HS-5 (cell line): ENCODE measurements at regions not wholly inside any gene's neighbourhood (a gene's known extent, or its start where the extent isn't known, plus 50 kb on each side); places are given as distances from the start of the nearest gene placed in this dataset.

Source experiments
- DNase-seq: peaks from one replicate; pipeline ENCODE4 v3.0.0-alpha.2; 2012; ENCODE audit warnings: low read depth

DNA sequence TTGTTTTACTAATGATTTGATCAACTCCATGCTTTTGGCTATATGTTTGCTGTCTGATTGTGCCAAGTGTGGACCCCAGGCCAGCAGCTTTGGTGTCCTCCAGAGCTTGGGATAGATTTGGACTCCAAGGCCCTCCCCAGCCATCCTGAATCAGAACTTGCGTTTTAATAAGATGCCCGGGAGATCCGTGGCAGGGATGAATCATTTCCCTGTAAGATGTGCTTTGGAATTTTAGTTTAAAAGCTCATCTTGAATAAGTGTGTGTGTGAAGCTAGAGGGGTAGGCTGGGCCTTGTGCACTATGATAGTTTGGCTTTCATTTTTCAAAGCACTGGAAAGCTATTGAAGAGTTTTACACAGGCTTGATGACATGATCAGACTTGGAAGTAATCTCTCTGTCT lies 66.2 kb upstream of the SDK1 start:
- DNase-seq = no peak

DNA sequence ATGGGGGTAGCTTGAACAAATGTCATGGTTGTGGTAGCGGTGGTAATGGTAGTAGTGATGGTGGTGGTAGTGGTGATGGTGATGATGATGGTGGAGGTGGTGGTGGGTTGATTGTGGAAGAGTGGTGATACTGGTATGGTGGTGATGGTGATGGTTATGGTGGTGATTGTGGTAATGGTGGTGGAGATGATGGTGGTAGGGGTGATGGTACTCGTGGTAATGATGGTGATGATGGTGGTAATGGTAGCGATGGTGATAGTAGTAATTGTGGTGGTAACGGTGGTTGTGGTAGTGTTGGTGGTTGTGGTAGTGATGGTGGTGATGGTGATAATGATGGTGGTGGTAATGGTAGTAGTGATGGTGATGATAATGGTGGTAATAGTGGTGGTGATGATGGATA lies 65.7 kb upstream of the SDK1 start:
- DNase-seq = no peak

- DNase-seq = no peak
Observed at GRCh38 chr7:3236268-3236667, 64.8 kb upstream of the SDK1 start.

DNA sequence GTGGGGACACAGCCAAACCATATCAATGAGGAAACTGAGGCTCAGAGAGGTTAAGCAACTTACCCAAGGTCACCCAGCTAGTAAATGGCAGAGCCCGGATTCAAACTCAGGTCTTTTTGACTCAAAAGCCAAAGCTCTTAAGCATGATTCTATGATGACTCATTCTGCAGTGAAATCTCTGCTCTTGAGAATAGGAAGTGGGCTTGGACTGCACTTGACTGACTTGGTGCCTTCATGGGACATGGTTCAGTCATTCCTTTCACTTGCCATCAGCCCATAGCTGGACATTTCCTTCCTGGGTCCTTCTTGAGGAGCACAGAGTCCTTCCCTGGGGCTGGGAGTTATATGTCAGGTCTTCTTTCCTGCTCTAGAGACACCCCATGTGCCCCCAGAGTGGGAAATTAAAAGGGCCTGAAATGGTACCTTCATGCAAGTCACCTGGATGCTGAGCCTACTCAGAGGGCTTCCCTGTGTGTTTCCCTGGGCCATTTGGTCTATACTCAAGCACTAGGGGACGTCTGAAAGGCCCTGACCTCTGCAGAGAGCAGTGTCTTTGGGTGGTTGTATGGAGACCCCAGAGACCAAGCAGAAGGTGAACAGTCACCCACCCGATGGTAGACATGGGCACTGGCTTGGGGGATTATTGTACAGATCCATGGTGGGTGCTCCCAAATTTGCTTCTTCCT lies 62.4 kb upstream of the SDK1 start:
- DNase-seq = no peak

GRCh38 chr7:3239291-3239691 lies 61.8 kb upstream of the SDK1 start:
- no peak for DNase-seq

- DNase-seq = no peak
Observed at GRCh38 chr7:3240826-3241430, 60.1 kb upstream of the SDK1 start.

DNA sequence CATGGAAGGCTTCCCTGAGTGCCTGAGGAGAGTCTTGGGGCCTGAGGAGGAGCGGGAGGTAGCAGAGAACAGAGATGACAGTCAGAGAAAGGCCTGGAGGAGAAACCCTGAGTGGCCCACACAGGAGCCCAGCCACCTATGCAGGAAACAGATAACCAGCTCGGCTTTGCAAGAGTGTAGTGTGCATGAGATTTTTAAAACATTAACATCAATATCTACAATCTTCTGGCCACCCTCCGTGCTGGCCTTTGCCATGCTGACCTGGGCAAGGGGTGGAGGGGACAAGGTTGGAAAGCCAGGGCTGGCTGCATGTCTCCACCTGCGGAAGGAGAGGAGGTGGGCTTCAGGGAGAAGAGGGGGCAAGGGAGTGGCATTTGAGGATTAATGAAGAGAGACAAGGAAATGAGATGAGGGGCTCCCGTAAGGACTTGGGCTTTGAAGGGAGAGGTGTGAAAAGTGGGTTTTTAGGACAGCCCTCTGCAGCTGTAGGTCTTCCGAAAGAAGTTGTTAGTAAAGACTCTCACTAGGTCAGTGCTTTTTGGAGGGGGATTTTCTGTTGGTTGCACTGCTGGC lies 59.3 kb upstream of the SDK1 start:
- DNase-seq = no peak

GRCh38 chr7:3242398-3242972 lies 58.6 kb upstream of the SDK1 start:
- no peak for DNase-seq

DNA sequence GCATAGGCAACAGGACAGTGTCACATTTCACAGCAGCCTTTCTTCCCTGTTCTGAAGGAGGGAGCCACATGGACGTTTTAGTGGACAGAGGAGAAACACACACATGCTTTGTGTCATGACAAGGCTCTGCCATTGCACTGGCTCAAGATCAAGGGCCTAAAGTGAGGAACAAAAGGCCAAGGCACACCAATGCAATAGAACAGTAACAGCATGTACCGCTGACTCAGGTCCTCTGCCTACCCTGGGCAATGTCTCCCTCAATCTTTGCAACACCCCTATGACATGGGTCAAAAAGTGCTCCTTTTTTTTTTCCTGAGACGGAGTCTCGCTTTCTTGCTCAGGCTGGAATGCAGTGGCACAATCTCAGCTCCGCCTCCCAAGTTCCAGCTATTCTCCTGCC lies 57.8 kb upstream of the SDK1 start:
- no peak for DNase-seq

GRCh38 chr7:3243680-3244079 lies 57.4 kb upstream of the SDK1 start:
- DNase-seq = no peak

- peak; percentile 48 for DNase-seq
Observed at GRCh38 chr7:3244241-3244814, 56.7 kb upstream of the SDK1 start.

GRCh38 chr7:3245077-3245476 lies 56.0 kb upstream of the SDK1 start:
- DNase-seq = no peak

- no peak for DNase-seq
Observed at GRCh38 chr7:3245721-3246120, 55.3 kb upstream of the SDK1 start.

GRCh38 chr7:3246127-3246526 lies 54.9 kb upstream of the SDK1 start:
- DNase-seq = no peak

DNA sequence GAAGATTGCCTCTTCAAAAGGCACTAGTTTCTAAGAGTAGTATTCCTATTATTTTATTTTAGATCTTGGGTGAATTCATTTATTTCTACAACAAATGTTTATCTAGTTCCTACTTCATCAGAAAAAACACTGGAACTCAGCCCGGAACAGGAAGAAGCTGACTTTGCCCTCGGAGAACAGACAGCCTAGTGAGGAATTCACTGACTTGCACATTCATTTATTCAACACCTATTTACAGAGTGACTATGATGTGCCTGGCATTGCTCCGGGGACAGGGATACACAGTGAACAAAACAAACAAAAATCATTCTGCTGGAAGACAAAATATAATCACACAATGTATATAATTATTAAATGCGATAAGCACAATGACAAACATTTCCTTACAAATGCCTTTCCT lies 54.4 kb upstream of the SDK1 start:
- DNase-seq = no peak

DNA sequence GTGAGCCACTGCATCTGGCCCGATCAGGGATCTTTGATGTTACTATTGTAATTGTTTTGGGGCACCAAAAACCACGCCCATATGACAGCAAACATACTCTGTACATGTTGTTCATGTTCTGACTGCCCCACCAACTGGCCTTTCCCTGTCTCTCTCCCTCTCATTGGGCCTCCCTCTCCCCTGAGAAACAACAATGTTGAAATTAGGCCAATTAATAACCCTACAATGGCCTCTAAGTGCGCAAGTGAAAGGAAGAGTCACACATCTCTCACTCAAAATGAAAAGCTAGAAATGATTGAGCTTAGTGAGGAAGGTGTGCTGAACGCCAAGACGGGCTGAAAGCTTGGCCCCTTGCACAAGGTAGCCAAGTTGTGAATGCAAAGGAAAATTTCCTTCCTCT lies 50.3 kb upstream of the SDK1 start:
- no peak for DNase-seq
